AML-193 (cell line): ENCODE measurements at regions not wholly inside any gene's neighbourhood (a gene's known extent, or its start where the extent isn't known, plus 50 kb on each side); places are given as distances from the start of the nearest gene placed in this dataset.
A peak's percentile ranks its signal among the peaks of the same experiment; 100 is the strongest.

Experiments
- DNase-seq, 2 experiments: peaks; one replicate each; lab custom pipeline; 2025; lab: John Stamatoyannopoulos, UW

GRCh38 chr4:123497340-123497739, 100.7 kb downstream of the SPRY1 start:
- DNase-seq = no peak

- DNase-seq = no peak
These were observed 105.1 kb downstream of the SPRY1 start for GRCh38 chr4:123501733-123502132.

GRCh38 chr4:123503698-123504363, 107.2 kb downstream of the SPRY1 start:
- DNase-seq = no peak

GRCh38 chr4:123505095-123506010, 108.8 kb downstream of the SPRY1 start:
- peak in 1 of 2 experiments; percentile 5 for DNase-seq

- DNase-seq = no peak
These were observed 109.6 kb downstream of the SPRY1 start for GRCh38 chr4:123506011-123506695.

- no peak for DNase-seq
These were observed 110.8 kb downstream of the SPRY1 start for GRCh38 chr4:123507376-123507775.

- no peak for DNase-seq
These were observed 113.6 kb downstream of the SPRY1 start for GRCh38 chr4:123510221-123510620.

- no peak for DNase-seq
These were observed 114.1 kb downstream of the SPRY1 start for GRCh38 chr4:123510659-123511058.

GRCh38 chr4:123516576-123516975, 120.0 kb downstream of the SPRY1 start:
- no peak for DNase-seq

- no peak for DNase-seq
These were observed 120.6 kb downstream of the SPRY1 start for GRCh38 chr4:123517176-123517575.

- DNase-seq = no peak
These were observed 121.4 kb downstream of the SPRY1 start for GRCh38 chr4:123517971-123518370.

GRCh38 chr4:123520325-123520724, 123.7 kb downstream of the SPRY1 start:
- DNase-seq = no peak

- no peak for DNase-seq
These were observed 125.5 kb downstream of the SPRY1 start for GRCh38 chr4:123522081-123522480.

GRCh38 chr4:123522646-123523045, 126.1 kb downstream of the SPRY1 start:
- no peak for DNase-seq

GRCh38 chr4:123524958-123525628, 128.5 kb downstream of the SPRY1 start:
- DNase-seq = no peak

GRCh38 chr4:123526511-123526910, 129.9 kb downstream of the SPRY1 start:
- DNase-seq = no peak

- no peak for DNase-seq
These were observed 132.1 kb downstream of the SPRY1 start for GRCh38 chr4:123528501-123529277.

GRCh38 chr4:123529278-123529568, 132.6 kb downstream of the SPRY1 start:
- DNase-seq = no peak

- DNase-seq = no peak
These were observed 133.8 kb downstream of the SPRY1 start for GRCh38 chr4:123530357-123530756.

- DNase-seq = no peak
These were observed 138.6 kb downstream of the SPRY1 start for GRCh38 chr4:123535037-123535748.

GRCh38 chr4:123536225-123536624, 139.6 kb downstream of the SPRY1 start:
- DNase-seq = peak; percentile 55 to 62
